ENCODE measurements at regions not wholly inside any gene's neighbourhood (a gene's known extent, or its start where the extent isn't known, plus 50 kb on each side); places are given as distances from the start of the nearest gene placed in this dataset.
A peak's percentile ranks its signal among the peaks of the same experiment; 100 is the strongest.
"Not testable (repeated sequence)": the region's sequence is repeated elsewhere in the genome, so short reads cannot be mapped to it uniquely, and the experiment has no call there.

GRCh38 chr7:4319280-4319679 lies 362.8 kb upstream of the FOXK1 start:
- no peak for DNase-seq
- intact Hi-C loops (cut with DNase I) = no loop called here

GRCh38 chr7:4325732-4326131 lies 356.4 kb upstream of the FOXK1 start:
- DNase-seq = peak in 1 of 10 donors; percentile 5
- intact Hi-C loops (cut with DNase I) = no loop called here

- no peak for DNase-seq
Observed at GRCh38 chr7:4331711-4332110, 350.4 kb upstream of the FOXK1 start.

GRCh38 chr7:4338556-4338955 lies 343.5 kb upstream of the FOXK1 start:
- no peak for DNase-seq
- intact Hi-C loops (cut with DNase I) = no loop called here

More at GRCh38 chr7:4331711-4332110, 350.4 kb upstream of the FOXK1 start:
- intact Hi-C loops (cut with DNase I) = no loop called here

- intact Hi-C loops (cut with DNase I) = no loop called here
Observed at GRCh38 chr7:4343272-4344247, 338.5 kb upstream of the FOXK1 start.

GRCh38 chr7:4345004-4345403 lies 337.1 kb upstream of the FOXK1 start:
- DNase-seq = no peak
- intact Hi-C loops (cut with DNase I) = no loop called here

More at GRCh38 chr7:4343272-4344247, 338.5 kb upstream of the FOXK1 start:
- no peak for DNase-seq

GRCh38 chr7:4352069-4352468 lies 330.0 kb upstream of the FOXK1 start:
- intact Hi-C loops (cut with DNase I) = no loop called here
- no peak for DNase-seq

- DNase-seq = no peak
- intact Hi-C loops (cut with DNase I) = no loop called here
Observed at GRCh38 chr7:4361774-4362173, 320.3 kb upstream of the FOXK1 start.

- intact Hi-C loops (cut with DNase I) = no loop called here
- no peak for DNase-seq
Observed at GRCh38 chr7:4383584-4383983, 298.5 kb upstream of the FOXK1 start.

- intact Hi-C loops (cut with DNase I) = no loop called here
- DNase-seq = no peak
Observed at GRCh38 chr7:4386190-4386589, 295.9 kb upstream of the FOXK1 start.

- intact Hi-C loops (cut with DNase I); DNase-seq: not testable (repeated sequence)
Observed at GRCh38 chr7:4391103-4391502, 291.0 kb upstream of the FOXK1 start.

- intact Hi-C loops (cut with DNase I) = no loop called here
- DNase-seq = no peak
Observed at GRCh38 chr7:4394736-4395135, 287.4 kb upstream of the FOXK1 start.

GRCh38 chr7:4399121-4399520 lies 283.0 kb upstream of the FOXK1 start:
- no peak for DNase-seq
- intact Hi-C loops (cut with DNase I) = no loop called here

GRCh38 chr7:4399596-4399995 lies 282.5 kb upstream of the FOXK1 start:
- intact Hi-C loops (cut with DNase I) = no loop called here
- no peak for DNase-seq

- DNase-seq = no peak
- intact Hi-C loops (cut with DNase I) = no loop called here
Observed at GRCh38 chr7:4406288-4407058, 275.6 kb upstream of the FOXK1 start.

- no peak for DNase-seq
- intact Hi-C loops (cut with DNase I) = no loop called here
Observed at GRCh38 chr7:4409946-4410345, 272.1 kb upstream of the FOXK1 start.

GRCh38 chr7:4416396-4417056 lies 265.6 kb upstream of the FOXK1 start:
- intact Hi-C loops (cut with DNase I) = no loop called here
- DNase-seq = peak in 4 of 10 donors; percentile 7 to 27 (median 19)

- no peak for DNase-seq
- intact Hi-C loops (cut with DNase I) = no loop called here
Observed at GRCh38 chr7:4428526-4428925, 253.6 kb upstream of the FOXK1 start.

- intact Hi-C loops (cut with DNase I) = no loop called here
Observed at GRCh38 chr7:4430227-4430626, 251.9 kb upstream of the FOXK1 start.

GRCh38 chr7:4434306-4434705 lies 247.8 kb upstream of the FOXK1 start:
- DNase-seq = no peak
- intact Hi-C loops (cut with DNase I) = no loop called here

More at GRCh38 chr7:4430227-4430626, 251.9 kb upstream of the FOXK1 start:
- DNase-seq = no peak

GRCh38 chr7:4436361-4436895 lies 245.7 kb upstream of the FOXK1 start:
- intact Hi-C loops (cut with DNase I) = no loop called here
- DNase-seq = no peak

Data from posterior cingulate gyrus (tissue), 11 donors.